ENCODE measurements at regions not wholly inside any gene's neighbourhood (a gene's known extent, or its start where the extent isn't known, plus 50 kb on each side); places are given as distances from the start of the nearest gene placed in this dataset.

DNA sequence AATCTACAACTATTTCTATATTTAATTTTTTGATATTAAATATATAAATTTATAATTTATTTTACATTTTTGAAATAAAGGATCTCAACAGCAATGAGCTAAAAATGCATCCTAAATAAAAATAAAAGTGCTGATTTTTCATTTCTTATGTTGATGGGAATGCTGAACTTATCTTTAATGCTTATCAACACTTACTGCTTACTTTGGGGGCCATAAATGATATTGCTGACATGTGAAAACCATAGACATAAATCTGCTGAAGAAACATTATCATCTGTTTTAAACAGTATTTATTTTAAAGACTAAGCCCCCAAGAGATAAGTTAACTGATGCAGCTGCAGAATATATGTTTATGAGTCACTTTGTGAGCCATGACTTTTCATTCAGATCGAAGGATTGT is 594.1 kb upstream of the PKN2 start:
- Histone ChIP-seq H3K27ac (ENCODE audit: low read depth, low read length) (no peak overlapping the region), H3K36me3 (ENCODE audit: control insufficient read depth, insufficient read depth, low read length) (no peaks in the 10 kb centered on the region), H3K27me3 (ENCODE audit: control insufficient read depth, insufficient read depth, low read length) (no peaks in the 10 kb centered on the region), H3K9ac (ENCODE audit: low read depth, low read length) (no peak overlapping the region), H3K9me3 (ENCODE audit: control insufficient read depth, insufficient read depth, low read length) (no peaks in the 10 kb centered on the region), H3K4me1 (ENCODE audit: control insufficient read depth, insufficient read depth, low read length) (peaks cover 7% of the 10 kb centered on the region; the same call in 1 of the 2 replicates), H3K4me3 (ENCODE audit: low read depth, low read length) (no peak overlapping the region)

DNA sequence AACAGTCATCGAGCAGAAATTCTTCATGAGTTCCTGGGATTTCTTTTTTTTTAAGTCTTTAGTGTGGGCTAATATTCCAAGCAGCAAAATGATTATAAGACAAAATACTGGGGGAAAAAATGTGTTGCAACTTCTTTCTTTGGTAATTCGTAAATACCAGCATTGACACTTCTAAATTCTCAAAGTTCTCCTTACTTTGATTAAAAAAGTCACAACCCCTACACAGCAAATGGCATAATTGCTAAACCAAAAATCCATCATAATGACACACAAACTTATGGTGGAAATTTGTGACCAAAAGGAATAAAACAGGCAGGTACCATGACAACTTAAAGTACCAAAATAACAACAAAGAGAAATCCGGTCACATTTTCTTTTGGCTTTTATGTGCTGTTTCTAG is 585.2 kb upstream of the PKN2 start:
- no peak overlapping the region for H3K9ac ChIP-seq (ENCODE audit: low read depth, low read length)
- no peak overlapping the region for H3K27ac ChIP-seq (ENCODE audit: low read depth, low read length)
- H3K4me3 ChIP-seq (ENCODE audit: low read depth, low read length): no peak overlapping the region
- no peaks in the 10 kb centered on the region for H3K9me3 ChIP-seq (ENCODE audit: control insufficient read depth, insufficient read depth, low read length)
- H3K27me3 ChIP-seq (ENCODE audit: control insufficient read depth, insufficient read depth, low read length): no peaks in the 10 kb centered on the region
- H3K36me3 ChIP-seq (ENCODE audit: control insufficient read depth, insufficient read depth, low read length): no peaks in the 10 kb centered on the region
- no peaks in the 10 kb centered on the region for H3K4me1 ChIP-seq (ENCODE audit: control insufficient read depth, insufficient read depth, low read length)

DNA sequence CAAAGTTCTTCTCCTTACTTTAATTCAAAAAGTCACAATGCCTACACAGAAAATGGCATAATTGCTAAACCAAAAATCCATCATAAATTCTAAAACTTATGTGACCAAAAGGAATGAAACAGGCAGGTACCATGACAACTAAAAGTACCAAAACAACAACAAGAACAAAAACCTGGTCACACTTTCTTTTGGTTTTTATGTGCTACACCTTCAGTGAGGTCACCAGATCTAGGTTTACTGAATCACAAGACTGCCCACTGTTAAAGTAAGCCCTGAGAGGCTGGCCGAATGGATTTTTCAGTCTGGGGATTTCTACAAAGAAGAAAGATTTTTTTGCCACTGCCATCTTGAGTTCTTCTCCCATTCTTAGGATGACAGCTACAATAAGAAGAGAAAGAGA is 583.0 kb upstream of the PKN2 start:
- H3K4me3 ChIP-seq (ENCODE audit: low read depth, low read length): no peak overlapping the region
- H3K27ac ChIP-seq (ENCODE audit: low read depth, low read length): no peak overlapping the region

DNA sequence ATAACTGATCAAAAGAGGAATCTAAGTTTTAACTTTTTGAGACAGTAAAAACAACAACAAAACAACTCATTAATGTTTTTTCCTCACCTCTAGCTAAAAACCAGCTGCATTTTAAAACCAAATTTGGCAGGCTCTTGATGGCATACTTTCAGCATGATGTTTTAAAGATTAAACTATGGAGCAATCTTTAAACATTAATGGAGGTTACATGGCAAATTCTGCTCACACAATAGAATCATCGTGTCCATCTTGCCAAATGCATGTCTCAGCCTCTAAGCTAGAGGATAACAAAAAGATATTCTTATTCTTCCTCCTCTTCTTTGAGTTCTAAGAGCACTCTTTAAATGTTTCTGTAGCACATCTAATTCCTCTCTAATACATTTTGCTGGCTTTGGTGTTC is 579.8 kb upstream of the PKN2 start:
- Histone ChIP-seq H3K9ac (ENCODE audit: low read depth, low read length) (no peak overlapping the region), H3K27ac (ENCODE audit: low read depth, low read length) (no peak overlapping the region), H3K9me3 (ENCODE audit: control insufficient read depth, insufficient read depth, low read length) (no peaks in the 10 kb centered on the region), H3K36me3 (ENCODE audit: control insufficient read depth, insufficient read depth, low read length) (no peaks in the 10 kb centered on the region), H3K4me1 (ENCODE audit: control insufficient read depth, insufficient read depth, low read length) (no peaks in the 10 kb centered on the region), H3K4me3 (ENCODE audit: low read depth, low read length) (no peak overlapping the region), H3K27me3 (ENCODE audit: control insufficient read depth, insufficient read depth, low read length) (no peaks in the 10 kb centered on the region)

More for the DNA sequence above, 583.0 kb upstream of the PKN2 start:
- Histone ChIP-seq H3K4me1 (ENCODE audit: control insufficient read depth, insufficient read depth, low read length) (no peaks in the 10 kb centered on the region), H3K27me3 (ENCODE audit: control insufficient read depth, insufficient read depth, low read length) (no peaks in the 10 kb centered on the region), H3K9me3 (ENCODE audit: control insufficient read depth, insufficient read depth, low read length) (no peaks in the 10 kb centered on the region), H3K9ac (ENCODE audit: low read depth, low read length) (no peak overlapping the region), H3K36me3 (ENCODE audit: control insufficient read depth, insufficient read depth, low read length) (no peaks in the 10 kb centered on the region)

DNA sequence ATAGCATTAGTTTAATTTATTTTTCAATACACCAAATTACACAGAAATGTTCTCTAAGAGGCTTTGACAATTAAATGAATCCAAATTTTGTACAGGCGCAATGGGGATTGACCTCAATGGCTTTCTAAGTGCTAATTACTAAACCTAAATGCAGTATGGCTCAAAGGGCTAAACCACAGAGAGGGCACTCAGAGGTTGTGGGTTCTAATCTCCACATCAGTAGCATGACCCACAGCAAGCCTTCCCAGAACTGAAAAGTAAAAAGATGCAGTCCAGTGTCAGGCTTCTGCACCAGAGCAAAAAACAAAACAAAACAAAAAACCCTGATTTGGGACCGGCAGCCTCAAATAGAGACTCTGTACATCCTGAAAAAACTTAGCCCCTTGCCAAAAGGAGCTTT is 579.2 kb upstream of the PKN2 start:
- Histone ChIP-seq H3K4me1 (ENCODE audit: control insufficient read depth, insufficient read depth, low read length) (no peaks in the 10 kb centered on the region), H3K27me3 (ENCODE audit: control insufficient read depth, insufficient read depth, low read length) (no peaks in the 10 kb centered on the region), H3K9me3 (ENCODE audit: control insufficient read depth, insufficient read depth, low read length) (no peaks in the 10 kb centered on the region), H3K9ac (ENCODE audit: low read depth, low read length) (no peak overlapping the region), H3K4me3 (ENCODE audit: low read depth, low read length) (no peak overlapping the region), H3K36me3 (ENCODE audit: control insufficient read depth, insufficient read depth, low read length) (no peaks in the 10 kb centered on the region), H3K27ac (ENCODE audit: low read depth, low read length) (no peak overlapping the region)

DNA sequence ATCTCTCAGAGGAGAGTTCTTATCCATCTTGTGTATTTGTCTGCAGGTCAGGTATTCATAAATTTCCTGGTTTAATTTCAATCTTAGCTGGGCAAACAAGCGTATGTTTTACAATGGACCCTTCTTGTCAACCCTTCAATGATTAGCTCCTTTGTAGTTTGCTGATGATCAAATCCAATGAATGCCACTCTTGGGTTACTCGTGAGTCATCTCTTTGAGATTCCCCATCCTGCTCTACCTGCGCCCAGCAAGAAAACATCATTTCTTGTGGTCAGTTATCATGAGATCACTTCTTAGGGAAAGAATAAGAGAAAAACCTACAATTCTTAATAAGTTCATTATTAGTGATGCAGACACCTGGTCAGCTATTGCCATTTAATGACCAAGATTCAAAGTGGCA is 572.3 kb upstream of the PKN2 start:
- H3K4me3 ChIP-seq (ENCODE audit: low read depth, low read length): no peak overlapping the region
- no peak overlapping the region for H3K9ac ChIP-seq (ENCODE audit: low read depth, low read length)
- no peaks in the 10 kb centered on the region for H3K4me1 ChIP-seq (ENCODE audit: control insufficient read depth, insufficient read depth, low read length)
- no peaks in the 10 kb centered on the region for H3K27me3 ChIP-seq (ENCODE audit: control insufficient read depth, insufficient read depth, low read length)
- no peak overlapping the region for H3K27ac ChIP-seq (ENCODE audit: low read depth, low read length)
- H3K9me3 ChIP-seq (ENCODE audit: control insufficient read depth, insufficient read depth, low read length): no peaks in the 10 kb centered on the region
- no peaks in the 10 kb centered on the region for H3K36me3 ChIP-seq (ENCODE audit: control insufficient read depth, insufficient read depth, low read length)

DNA sequence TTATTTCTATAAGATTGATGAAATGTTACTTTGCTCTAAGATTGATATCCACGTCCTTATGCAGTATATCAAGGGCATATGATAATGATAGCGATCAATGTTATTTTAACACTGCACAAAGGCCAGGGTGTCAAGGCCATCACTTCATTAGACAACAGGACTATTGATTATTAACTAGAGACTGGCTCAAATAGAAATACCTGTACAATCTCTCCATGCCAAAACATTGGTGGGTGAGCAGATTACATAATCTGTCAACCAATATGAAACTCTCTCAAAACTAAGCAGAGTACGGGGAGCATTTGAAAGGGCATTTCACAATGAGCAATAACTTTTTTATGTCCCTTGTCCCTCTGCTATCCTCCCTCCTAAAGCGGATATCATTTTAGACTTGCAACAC is 566.5 kb upstream of the PKN2 start:
- no peaks in the 10 kb centered on the region for H3K27me3 ChIP-seq (ENCODE audit: control insufficient read depth, insufficient read depth, low read length)
- H3K36me3 ChIP-seq (ENCODE audit: control insufficient read depth, insufficient read depth, low read length): no peaks in the 10 kb centered on the region
- H3K27ac ChIP-seq (ENCODE audit: low read depth, low read length): no peak overlapping the region
- no peaks in the 10 kb centered on the region for H3K9me3 ChIP-seq (ENCODE audit: control insufficient read depth, insufficient read depth, low read length)
- no peak overlapping the region for H3K4me3 ChIP-seq (ENCODE audit: low read depth, low read length)
- H3K9ac ChIP-seq (ENCODE audit: low read depth, low read length): no peak overlapping the region
- no peaks in the 10 kb centered on the region; the same call in 1 of the 2 replicates for H3K4me1 ChIP-seq (ENCODE audit: control insufficient read depth, insufficient read depth, low read length)

DNA sequence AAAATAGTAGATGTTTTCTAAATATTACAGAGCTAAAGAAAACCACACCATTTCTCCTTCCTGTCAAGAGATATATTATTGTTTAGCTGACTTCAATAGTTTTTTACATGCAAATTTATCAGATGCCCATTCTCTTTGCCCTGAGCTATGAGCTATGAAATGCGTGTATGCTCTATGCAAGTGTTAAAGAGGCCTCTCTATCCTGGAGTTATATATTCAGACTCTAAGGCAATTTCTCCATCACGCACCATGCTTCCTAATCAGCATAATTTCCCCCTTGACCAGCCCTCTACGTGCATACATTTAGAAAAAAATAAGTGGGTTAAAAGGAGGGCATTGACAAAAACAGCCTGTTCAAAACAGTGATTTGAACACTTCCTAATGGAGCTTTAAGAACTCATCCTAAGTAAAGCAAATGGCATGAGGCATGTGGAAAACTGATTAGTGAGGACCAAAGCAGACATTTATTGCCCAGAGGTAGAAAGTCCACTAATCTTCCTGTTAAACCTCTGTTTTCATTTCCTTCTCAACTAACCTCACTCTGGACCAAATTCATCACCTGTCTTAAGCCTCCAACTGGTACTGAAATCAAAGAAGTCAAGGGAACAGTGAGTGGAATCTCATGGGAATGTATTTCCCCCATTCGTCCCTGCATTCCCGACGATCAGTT is 565.8 kb upstream of the PKN2 start:
- H3K36me3 ChIP-seq (ENCODE audit: control insufficient read depth, insufficient read depth, low read length): no peaks in the 10 kb centered on the region
- no peak overlapping the region for H3K4me3 ChIP-seq (ENCODE audit: low read depth, low read length)
- H3K27me3 ChIP-seq (ENCODE audit: control insufficient read depth, insufficient read depth, low read length): no peaks in the 10 kb centered on the region
- no peak overlapping the region for H3K9ac ChIP-seq (ENCODE audit: low read depth, low read length)
- H3K9me3 ChIP-seq (ENCODE audit: control insufficient read depth, insufficient read depth, low read length): no peaks in the 10 kb centered on the region
- no peaks in the 10 kb centered on the region; the same call in 1 of the 2 replicates for H3K4me1 ChIP-seq (ENCODE audit: control insufficient read depth, insufficient read depth, low read length)
- no peak overlapping the region for H3K27ac ChIP-seq (ENCODE audit: low read depth, low read length)

DNA sequence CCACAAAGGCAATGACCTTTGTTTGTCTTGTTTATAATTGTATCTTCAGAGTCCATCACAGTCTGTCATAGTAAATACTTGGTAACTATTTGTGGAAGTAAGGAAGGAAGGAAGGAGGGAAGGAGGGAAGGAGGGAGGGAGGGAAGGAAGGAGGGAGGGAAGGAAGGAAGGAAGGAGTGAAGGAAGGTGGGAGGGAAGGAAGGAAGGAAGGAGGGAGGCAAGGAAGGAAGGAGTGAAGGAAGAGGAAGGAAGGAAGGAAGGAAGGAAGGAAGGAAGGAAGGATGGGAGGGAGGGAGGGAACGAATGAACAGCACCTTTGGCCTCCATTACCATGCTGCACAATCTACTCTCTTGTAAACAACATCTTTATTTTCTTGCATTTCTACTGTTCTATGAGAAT is 559.5 kb upstream of the PKN2 start:
- Histone ChIP-seq H3K4me1 (ENCODE audit: control insufficient read depth, insufficient read depth, low read length) (peaks cover 6% of the 10 kb centered on the region; the same call in 1 of the 2 replicates), H3K27ac (ENCODE audit: low read depth, low read length) (no peak overlapping the region), H3K36me3 (ENCODE audit: control insufficient read depth, insufficient read depth, low read length) (no peaks in the 10 kb centered on the region; the same call in 1 of the 2 replicates), H3K4me3 (ENCODE audit: low read depth, low read length) (no peak overlapping the region), H3K27me3 (ENCODE audit: control insufficient read depth, insufficient read depth, low read length) (no peaks in the 10 kb centered on the region), H3K9me3 (ENCODE audit: control insufficient read depth, insufficient read depth, low read length) (no peaks in the 10 kb centered on the region), H3K9ac (ENCODE audit: low read depth, low read length) (no peak overlapping the region)

DNA sequence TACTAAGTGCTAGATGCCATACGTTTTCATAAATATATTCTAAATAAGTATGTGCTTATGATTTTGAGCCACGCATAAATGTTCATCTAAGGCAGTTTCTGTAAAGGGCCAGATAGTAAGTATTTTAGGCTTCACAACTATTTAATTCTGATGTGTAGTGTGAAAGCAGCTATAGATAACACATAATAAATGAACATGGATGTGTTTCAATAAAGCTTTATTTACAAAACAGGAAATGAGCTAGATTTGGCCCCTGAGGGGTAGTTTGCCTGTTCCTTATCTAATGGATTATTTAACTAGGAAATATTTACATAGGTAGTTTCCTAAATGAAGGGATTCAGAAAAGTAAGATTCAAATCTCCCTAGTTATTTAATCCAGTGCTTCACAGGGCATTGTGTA is 557.6 kb upstream of the PKN2 start:
- H3K4me3 ChIP-seq (ENCODE audit: low read depth, low read length): no peak overlapping the region
- no peak overlapping the region for H3K27ac ChIP-seq (ENCODE audit: low read depth, low read length)
- H3K36me3 ChIP-seq (ENCODE audit: control insufficient read depth, insufficient read depth, low read length): no peaks in the 10 kb centered on the region; the same call in 1 of the 2 replicates
- peaks cover 3% of the 10 kb centered on the region; the same call in 1 of the 2 replicates for H3K9me3 ChIP-seq (ENCODE audit: control insufficient read depth, insufficient read depth, low read length)
- H3K27me3 ChIP-seq (ENCODE audit: control insufficient read depth, insufficient read depth, low read length): no peaks in the 10 kb centered on the region
- peaks cover 6% of the 10 kb centered on the region; the same call in 1 of the 2 replicates for H3K4me1 ChIP-seq (ENCODE audit: control insufficient read depth, insufficient read depth, low read length)
- H3K9ac ChIP-seq (ENCODE audit: low read depth, low read length): no peak overlapping the region

DNA sequence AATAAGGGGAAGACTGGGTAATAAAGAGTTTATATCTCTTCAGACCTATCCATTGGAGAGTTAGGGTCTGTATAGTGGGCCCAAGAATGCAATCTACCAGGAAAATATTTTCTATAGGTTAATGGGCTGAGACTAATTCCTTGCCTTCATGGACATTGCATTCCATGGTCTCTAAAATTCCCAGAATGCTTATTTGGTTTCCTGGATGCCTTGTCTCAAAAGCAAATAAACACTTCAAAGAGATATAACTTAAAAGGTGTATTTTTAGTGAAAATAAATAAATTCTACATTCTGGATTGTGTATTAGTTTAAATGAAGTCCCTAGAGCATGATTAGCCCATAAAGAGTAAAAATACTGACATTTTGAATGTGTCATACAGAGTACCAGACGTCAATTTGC is 550.1 kb upstream of the PKN2 start:
- Histone ChIP-seq H3K27ac (ENCODE audit: low read depth, low read length) (peak overlapping the region; percentile 63), H3K9me3 (ENCODE audit: control insufficient read depth, insufficient read depth, low read length) (peaks cover 5% of the 10 kb centered on the region; the same call in 1 of the 2 replicates), H3K9ac (ENCODE audit: low read depth, low read length) (no peak overlapping the region), H3K4me3 (ENCODE audit: low read depth, low read length) (no peak overlapping the region), H3K36me3 (ENCODE audit: control insufficient read depth, insufficient read depth, low read length) (no peaks in the 10 kb centered on the region), H3K4me1 (ENCODE audit: control insufficient read depth, insufficient read depth, low read length) (peaks cover 29% of the 10 kb centered on the region), H3K27me3 (ENCODE audit: control insufficient read depth, insufficient read depth, low read length) (no peaks in the 10 kb centered on the region)

Data from HUES48 (cell line).